Sigmoid colon (tissue), 4 donors: ENCODE measurements at regions not wholly inside any gene's neighbourhood (a gene's known extent, or its start where the extent isn't known, plus 50 kb on each side); places are given as distances from the start of the nearest gene placed in this dataset.

Experiments
- CTCF ChIP-seq, 4 experiments: fragments of 450-650 bp in 3 of 4; fragments of 200-600 bp in 1 of 4; IDR thresholded peaks; one replicate each; pipeline ENCODE4 v1.5.1; 2016 to 2019; ENCODE audit warnings: antibody characterized with exemption in 4 of 4, mild to moderate bottlenecking in 3 of 4, moderate library complexity in 2 of 4
- EP300 ChIP-seq, 4 donors: sonication (generic); formaldehyde crosslinking; IDR thresholded peaks; one replicate each; pipeline ENCODE4 v1.6.1; 2017; ENCODE audit warnings: antibody characterized with exemption in 4 of 4
- POLR2A ChIP-seq, 2 donors: fragments of 450-650 bp; IDR thresholded peaks; one replicate each; pipeline ENCODE4 v1.6.1; 2016; ENCODE audit warnings: antibody characterized with exemption in 2 of 2, mild to moderate bottlenecking in 2 of 2, moderate library complexity in 2 of 2
- POLR2AphosphoS5 ChIP-seq, 4 donors: sonication (generic); formaldehyde crosslinking; IDR thresholded peaks; one replicate each; pipeline ENCODE4 v1.6.1; 2017; ENCODE audit warnings: antibody characterized with exemption in 4 of 4

- no peak for TF ChIP-seq CTCF (IDR thresholded peaks at IDR 0.05)
- no peak for TF ChIP-seq POLR2A (IDR thresholded peaks at IDR 0.05)
- TF ChIP-seq EP300 (IDR thresholded peaks at IDR 0.05), result no peak
- TF ChIP-seq POLR2AphosphoS5 (IDR thresholded peaks at IDR 0.05), result no peak
Observed at GRCh38 chr6:90739339-90739738, 152.5 kb upstream of the MAP3K7 start.
